ENCODE measurements at regions not wholly inside any gene's neighbourhood (a gene's known extent, or its start where the extent isn't known, plus 50 kb on each side); places are given as distances from the start of the nearest gene placed in this dataset.
"Not testable (repeated sequence)": the region's sequence is repeated elsewhere in the genome, so short reads cannot be mapped to it uniquely, and the experiment has no call there.

DNA sequence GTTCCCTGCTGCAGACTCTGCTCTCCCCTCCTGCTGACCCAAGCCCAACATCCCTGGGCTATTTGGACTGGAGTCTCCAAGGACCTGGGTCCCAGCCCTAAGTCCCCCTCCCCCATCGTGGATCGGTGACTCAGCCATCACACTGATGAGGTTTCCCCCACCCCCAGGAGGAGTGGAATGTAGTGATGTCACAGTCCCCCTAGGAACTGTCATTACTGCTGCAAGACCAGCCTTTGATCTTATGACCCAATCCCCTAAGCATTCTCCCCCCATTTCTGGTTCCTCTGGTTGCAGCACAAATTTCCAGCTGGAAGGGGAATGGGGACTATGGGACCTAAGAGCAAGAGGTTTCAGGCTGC is 63.4 kb upstream of the CSPG4 start:
- Histone ChIP-seq H3K79me2 (ENCODE audit: low read length) (no peaks in the 10 kb centered on the region), H3K9ac (ENCODE audit: low read length) (no peak overlapping the region), H3K4me2 (ENCODE audit: low read length) (no peak overlapping the region), H3F3A (ENCODE audit: low read length, unreplicated experiment) (no peaks in the 10 kb centered on the region), H2AFZ (ENCODE audit: low read length) (no peak overlapping the region), H3K27me3 (ENCODE audit: low read length) (no peaks in the 10 kb centered on the region), H3K27ac (ENCODE audit: low read length) (no peak overlapping the region), H3K4me3 (ENCODE audit: low read length) (no peak overlapping the region), H3K9me3 (ENCODE audit: low read length) (no peaks in the 10 kb centered on the region), H3K36me3 (ENCODE audit: low read depth, low read length) (no peaks in the 10 kb centered on the region), H4K20me1 (ENCODE audit: low read length) (no peaks in the 10 kb centered on the region), H3K4me1 (ENCODE audit: insufficient read depth, low read length) (peaks cover 17% of the 10 kb centered on the region), H3K9me2 (replicated peaks; ENCODE audit: low read length) (no peaks in the 10 kb centered on the region)
- ChIA-PET POLR2A (ENCODE audit: unreplicated experiment) (no interaction called here), CTCF (no interaction called here)
- DNase-seq: peak; percentile 9
- TF ChIP-seq EZH2phosphoT487 (IDR thresholded peaks at IDR 0.05; ENCODE audit: borderline replicate concordance, low read length) (no peak), EZH2 (IDR thresholded peaks at IDR 0.05; ENCODE audit: low read length, unreplicated experiment) (no peak), CTCF (conservative IDR thresholded peaks at IDR 0.05; ENCODE audit: low read depth, low read length) (no peak)
- intact Hi-C loops (cut with micrococcal nuclease): no loop called here
- BruUV-seq (replicated peaks): no TSS peak
- ATAC-seq: no peak

DNA sequence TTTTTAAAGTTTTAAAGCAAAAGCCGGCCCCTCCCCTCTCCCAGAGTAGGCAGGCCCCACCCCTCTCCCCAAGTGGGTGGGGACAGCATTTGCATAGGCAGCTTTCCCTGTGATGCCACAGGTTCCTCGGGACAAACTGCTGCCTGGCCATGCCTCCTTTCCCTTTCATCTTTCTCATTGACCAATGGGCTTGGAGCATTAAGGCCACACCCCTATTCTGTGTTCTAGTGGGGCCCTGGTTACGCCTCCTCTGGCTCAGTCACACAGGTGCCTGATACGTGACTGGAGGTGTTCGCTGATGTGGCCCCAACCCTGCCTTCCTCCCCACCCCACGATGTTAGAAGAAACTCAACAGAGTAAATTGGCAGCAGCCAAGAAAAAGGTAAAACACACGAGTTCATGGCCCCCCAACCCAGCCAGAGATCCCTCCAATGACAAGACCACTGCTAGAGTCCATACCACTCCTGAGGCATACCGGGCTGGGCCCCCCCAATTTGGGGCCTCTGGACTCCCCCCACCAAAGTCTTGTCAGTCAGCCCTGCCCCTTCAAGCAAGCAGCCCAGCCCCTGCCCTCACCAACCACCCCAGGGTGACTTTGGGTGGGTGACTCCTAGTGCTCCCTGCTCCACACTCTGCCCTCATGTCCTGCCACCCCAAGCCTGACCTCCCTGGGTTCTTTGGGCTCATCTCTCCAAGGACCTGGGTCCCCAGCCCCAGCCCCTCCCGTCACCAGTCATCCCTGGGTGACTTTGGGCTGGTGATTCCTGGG is 62.8 kb upstream of the CSPG4 start:
- TF ChIP-seq EZH2 (IDR thresholded peaks at IDR 0.05; ENCODE audit: low read length, unreplicated experiment) (no peak), EZH2phosphoT487 (IDR thresholded peaks at IDR 0.05; ENCODE audit: borderline replicate concordance, low read length) (no peak), CTCF (conservative IDR thresholded peaks at IDR 0.05; ENCODE audit: low read depth, low read length) (no peak)
- Histone ChIP-seq H3K36me3 (ENCODE audit: low read depth, low read length) (no peaks in the 10 kb centered on the region), H2AFZ (ENCODE audit: low read length) (no peak overlapping the region), H3K79me2 (ENCODE audit: low read length) (no peaks in the 10 kb centered on the region), H3K9me3 (ENCODE audit: low read length) (no peaks in the 10 kb centered on the region), H4K20me1 (ENCODE audit: low read length) (no peaks in the 10 kb centered on the region), H3F3A (ENCODE audit: low read length, unreplicated experiment) (no peaks in the 10 kb centered on the region), H3K9me2 (replicated peaks; ENCODE audit: low read length) (no peaks in the 10 kb centered on the region), H3K4me2 (ENCODE audit: low read length) (no peak overlapping the region), H3K27ac (ENCODE audit: low read length) (no peak overlapping the region), H3K4me1 (ENCODE audit: insufficient read depth, low read length) (peaks cover 17% of the 10 kb centered on the region), H3K9ac (ENCODE audit: low read length) (no peak overlapping the region), H3K4me3 (ENCODE audit: low read length) (no peak overlapping the region), H3K27me3 (ENCODE audit: low read length) (no peaks in the 10 kb centered on the region)
- intact Hi-C loops (cut with micrococcal nuclease): no loop called here
- CTCF ChIA-PET: no interaction called here
- POLR2A ChIA-PET (ENCODE audit: unreplicated experiment): no interaction called here
- ATAC-seq (no peak), DNase-seq (no peak)
- BruUV-seq (replicated peaks): no TSS peak

DNA sequence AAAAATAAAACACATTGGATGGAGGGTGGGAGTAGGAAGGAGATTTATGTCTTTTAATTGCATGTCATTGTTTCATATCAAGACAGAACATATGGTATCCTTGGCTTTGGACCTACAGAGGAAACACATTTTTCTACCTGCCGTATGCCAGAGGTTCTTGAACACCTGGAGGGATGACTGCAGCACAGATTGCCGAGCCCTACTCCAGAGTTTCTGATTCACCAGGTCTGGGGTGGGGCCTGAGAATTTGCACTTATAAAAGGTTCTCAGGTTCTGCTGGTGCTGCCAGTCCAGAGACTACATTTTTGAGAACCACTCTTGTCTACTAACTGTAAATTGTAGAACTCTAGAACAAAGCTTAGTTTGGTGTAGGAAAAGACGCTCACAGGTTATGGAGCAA is 61.3 kb upstream of the CSPG4 start:
- H3K27me3 ChIP-seq (ENCODE audit: low read length); H3K79me2 ChIP-seq (ENCODE audit: low read length); H3K9me2 ChIP-seq (replicated peaks; ENCODE audit: low read length); H3F3A ChIP-seq (ENCODE audit: low read length, unreplicated experiment); CTCF ChIA-PET; H3K27ac ChIP-seq (ENCODE audit: low read length); H3K4me3 ChIP-seq (ENCODE audit: low read length); H3K9ac ChIP-seq (ENCODE audit: low read length); DNase-seq; H3K36me3 ChIP-seq (ENCODE audit: low read depth, low read length); intact Hi-C loops (cut with micrococcal nuclease); H4K20me1 ChIP-seq (ENCODE audit: low read length); H2AFZ ChIP-seq (ENCODE audit: low read length); H3K4me2 ChIP-seq (ENCODE audit: low read length); POLR2A ChIA-PET (ENCODE audit: unreplicated experiment); H3K9me3 ChIP-seq (ENCODE audit: low read length); ATAC-seq; BruUV-seq (replicated peaks): not testable (repeated sequence)
- H3K4me1 ChIP-seq (ENCODE audit: insufficient read depth, low read length): peaks cover 17% of the 10 kb centered on the region

GRCh38 chr15:75771054-75771453 is 58.4 kb upstream of the CSPG4 start:
- CTCF ChIA-PET; H3K9me2 ChIP-seq (replicated peaks; ENCODE audit: low read length); BruUV-seq (replicated peaks); H3K27ac ChIP-seq (ENCODE audit: low read length); H4K20me1 ChIP-seq (ENCODE audit: low read length); H3K4me2 ChIP-seq (ENCODE audit: low read length); H3K27me3 ChIP-seq (ENCODE audit: low read length); H3K9ac ChIP-seq (ENCODE audit: low read length); H3K36me3 ChIP-seq (ENCODE audit: low read depth, low read length); POLR2A ChIA-PET (ENCODE audit: unreplicated experiment); H3K4me3 ChIP-seq (ENCODE audit: low read length); ATAC-seq; H3K79me2 ChIP-seq (ENCODE audit: low read length); H3K4me1 ChIP-seq (ENCODE audit: insufficient read depth, low read length); H3K9me3 ChIP-seq (ENCODE audit: low read length); H3F3A ChIP-seq (ENCODE audit: low read length, unreplicated experiment); DNase-seq; H2AFZ ChIP-seq (ENCODE audit: low read length); intact Hi-C loops (cut with micrococcal nuclease): not testable (repeated sequence)
